DND-41 (cell line): ENCODE measurements at regions not wholly inside any gene's neighbourhood (a gene's known extent, or its start where the extent isn't known, plus 50 kb on each side); places are given as distances from the start of the nearest gene placed in this dataset.

Experiments
- ATAC-seq: fragments of 200-7000 bp; cut with Tn5 transposase; 3 replicates; pipeline ENCODE4 v1.9.1; 2021; ENCODE audit warnings: low read depth; ENCODE audit not compliant: insufficient read depth
- DNase-seq: peaks from one replicate; pipeline ENCODE4 v3.0.0-alpha.2; 2020
- H2AFZ ChIP-seq: 2 replicates; pipeline ENCODE4 v1.6.0; 2012; ENCODE audit warnings: low read depth, low read length
- H3K27ac ChIP-seq: 2 replicates; pipeline ENCODE4 v1.5.1; 2012; ENCODE audit warnings: low read length, inconsistent platforms
- H3K27me3 ChIP-seq: fragments of 200-600 bp; sonication (generic); 2 replicates; pipeline ENCODE4 v1.6.0; 2012; ENCODE audit warnings: low read length, mild to moderate bottlenecking, inconsistent platforms; ENCODE audit not compliant: insufficient read depth, poor library complexity
- H3K36me3 ChIP-seq: 2 replicates; pipeline ENCODE4 v1.5.1; 2012; ENCODE audit warnings: low read length, inconsistent platforms; ENCODE audit not compliant: insufficient read depth
- H3K4me1 ChIP-seq: 2 replicates; pipeline ENCODE4 v1.5.1; 2012; ENCODE audit warnings: mild to moderate bottlenecking, low read length; ENCODE audit not compliant: insufficient read depth
- H3K4me2 ChIP-seq: 2 replicates; pipeline ENCODE4 v1.6.0; 2012; ENCODE audit warnings: mild to moderate bottlenecking, moderate library complexity, low read length, inconsistent platforms; ENCODE audit not compliant: insufficient read depth
- H3K4me3 ChIP-seq, 2 experiments: fragments of 200-600 bp in 1 of 2; shearing (Covaris generic) in 1 of 2; 2 replicates each; pipeline ENCODE4 v1.5.1; 2012 to 2016; ENCODE audit warnings: inconsistent platforms in 2 of 2, low read length in 2 of 2, mild to moderate bottlenecking in 2 of 2, low read depth in 1 of 2, moderate library complexity in 1 of 2
- H3K79me2 ChIP-seq: 2 replicates; pipeline ENCODE4 v1.6.0; 2012; ENCODE audit warnings: low read length, inconsistent platforms; ENCODE audit not compliant: insufficient read depth
- H3K9ac ChIP-seq: 2 replicates; pipeline ENCODE4 v1.6.0; 2012; ENCODE audit warnings: low read depth, mild to moderate bottlenecking, inconsistent platforms, low read length, moderate library complexity
- H3K9me3 ChIP-seq: 2 replicates; pipeline ENCODE4 v1.5.1; 2012; ENCODE audit warnings: low read length, moderate library complexity, mild to moderate bottlenecking, inconsistent platforms; ENCODE audit not compliant: insufficient read depth, severe bottlenecking
- H4K20me1 ChIP-seq: 2 replicates; pipeline ENCODE4 v1.6.0; 2012; ENCODE audit warnings: low read length; ENCODE audit not compliant: insufficient read depth
- EZH2 ChIP-seq: IDR thresholded peaks from 3 replicates; pipeline ENCODE4 v1.6.1; 2012; ENCODE audit warnings: borderline replicate concordance, low read depth, mild to moderate bottlenecking, moderate library complexity, low read length, inconsistent platforms; ENCODE audit not compliant: severe bottlenecking
- TF ChIP-seq, protein P1 (sequence below): IDR thresholded peaks from 2 replicates; pipeline ENCODE4 v1.5.1; 2012; ENCODE audit warnings: borderline replicate concordance, low read length, moderate library complexity, mild to moderate bottlenecking; ENCODE audit not compliant: poor library complexity, severe bottlenecking; ENCODE audit errors: extremely low read depth

GRCh38 chr9:81852820-81853219 is 75.4 kb upstream of the SPATA31D4 start:
- Histone ChIP-seq H3K4me2 (no peak overlapping the region), H3K79me2 (no peaks in the 10 kb centered on the region), H2AFZ (no peak overlapping the region), H3K4me1 (no peaks in the 10 kb centered on the region), H3K36me3 (no peaks in the 10 kb centered on the region), H4K20me1 (no peaks in the 10 kb centered on the region), H3K9ac (no peak overlapping the region), H3K9me3 (no peaks in the 10 kb centered on the region), H3K4me3 (no peak overlapping the region), H3K27me3 (no peaks in the 10 kb centered on the region), H3K27ac (no peak overlapping the region)
- TF ChIP-seq EZH2, result no peak
- TF ChIP-seq, protein P1, sequence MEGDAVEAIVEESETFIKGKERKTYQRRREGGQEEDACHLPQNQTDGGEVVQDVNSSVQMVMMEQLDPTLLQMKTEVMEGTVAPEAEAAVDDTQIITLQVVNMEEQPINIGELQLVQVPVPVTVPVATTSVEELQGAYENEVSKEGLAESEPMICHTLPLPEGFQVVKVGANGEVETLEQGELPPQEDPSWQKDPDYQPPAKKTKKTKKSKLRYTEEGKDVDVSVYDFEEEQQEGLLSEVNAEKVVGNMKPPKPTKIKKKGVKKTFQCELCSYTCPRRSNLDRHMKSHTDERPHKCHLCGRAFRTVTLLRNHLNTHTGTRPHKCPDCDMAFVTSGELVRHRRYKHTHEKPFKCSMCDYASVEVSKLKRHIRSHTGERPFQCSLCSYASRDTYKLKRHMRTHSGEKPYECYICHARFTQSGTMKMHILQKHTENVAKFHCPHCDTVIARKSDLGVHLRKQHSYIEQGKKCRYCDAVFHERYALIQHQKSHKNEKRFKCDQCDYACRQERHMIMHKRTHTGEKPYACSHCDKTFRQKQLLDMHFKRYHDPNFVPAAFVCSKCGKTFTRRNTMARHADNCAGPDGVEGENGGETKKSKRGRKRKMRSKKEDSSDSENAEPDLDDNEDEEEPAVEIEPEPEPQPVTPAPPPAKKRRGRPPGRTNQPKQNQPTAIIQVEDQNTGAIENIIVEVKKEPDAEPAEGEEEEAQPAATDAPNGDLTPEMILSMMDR, result no peak
- no peak for DNase-seq
- no peak for ATAC-seq

DNA sequence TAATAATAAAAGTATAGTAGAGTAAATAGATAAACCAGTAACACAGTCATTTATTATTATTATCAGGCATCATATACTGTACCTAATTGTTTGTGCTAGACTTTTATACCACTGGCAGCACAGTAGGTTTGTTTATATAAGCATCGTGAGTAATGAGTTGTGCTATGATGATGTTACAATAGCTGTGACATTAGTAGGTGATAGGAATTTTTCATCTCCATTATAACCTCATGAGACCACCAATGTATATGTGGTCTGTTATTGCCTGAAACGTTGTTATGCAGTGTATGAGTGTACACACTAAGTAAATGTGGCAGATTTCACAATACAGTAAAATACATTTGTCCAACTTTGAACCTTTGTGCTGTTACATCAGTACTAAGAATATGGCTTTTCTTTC is 72.7 kb upstream of the SPATA31D4 start:
- no peaks in the 10 kb centered on the region for H3K9me3 ChIP-seq
- no peak for DNase-seq
- H2AFZ ChIP-seq, result no peak overlapping the region
- no peaks in the 10 kb centered on the region for H3K79me2 ChIP-seq
- no peak overlapping the region for H3K4me2 ChIP-seq
- no peaks in the 10 kb centered on the region for H3K36me3 ChIP-seq
- ATAC-seq, result no peak
- TF ChIP-seq EZH2, result no peak
- TF ChIP-seq, protein P1, result no peak
- no peak overlapping the region for H3K9ac ChIP-seq
- no peak overlapping the region for H3K27ac ChIP-seq
- no peaks in the 10 kb centered on the region for H3K27me3 ChIP-seq
- H3K4me3 ChIP-seq, result no peak overlapping the region
- H3K4me1 ChIP-seq, result no peaks in the 10 kb centered on the region
- H4K20me1 ChIP-seq, result no peaks in the 10 kb centered on the region

DNA sequence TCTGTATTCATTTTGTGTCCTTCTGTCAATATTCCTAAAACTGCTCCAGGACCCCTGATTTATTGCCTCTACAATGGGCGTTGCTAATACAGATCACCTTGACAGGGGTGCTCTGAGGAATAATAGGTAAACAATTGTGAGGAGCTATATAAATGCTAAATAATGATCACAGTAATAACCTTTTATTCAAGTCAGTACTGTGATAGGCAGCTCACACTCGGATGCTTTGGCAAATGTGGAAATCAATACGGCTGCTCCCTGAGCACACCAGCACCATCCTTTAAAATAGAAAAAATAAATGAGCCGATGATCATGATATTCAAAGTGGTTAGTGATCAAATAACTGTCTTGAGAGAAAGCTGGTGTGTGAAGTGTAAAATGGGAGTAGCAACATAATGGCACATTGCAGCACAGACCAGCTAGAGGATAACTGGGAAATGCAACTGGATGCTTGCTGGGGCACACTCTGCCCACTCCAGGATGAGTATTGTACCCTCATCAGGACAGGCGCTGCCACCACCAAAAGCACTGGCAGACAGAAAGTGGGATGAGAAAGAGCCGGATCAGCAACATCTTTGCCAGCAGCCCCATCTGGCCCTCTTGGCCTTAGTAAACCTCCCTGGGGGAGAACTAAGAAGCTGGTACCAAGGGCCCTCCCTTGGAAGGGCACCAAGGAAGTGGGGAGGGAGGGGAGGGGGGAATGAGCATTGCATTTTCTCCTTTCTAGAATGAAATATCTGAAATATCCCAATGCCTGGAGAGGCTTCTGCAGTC is 69.4 kb upstream of the SPATA31D4 start:
- TF ChIP-seq EZH2, result no peak
- TF ChIP-seq, protein P1, result no peak
- no peak overlapping the region for H3K9ac ChIP-seq
- no peak overlapping the region for H3K4me3 ChIP-seq
- H4K20me1 ChIP-seq, result no peaks in the 10 kb centered on the region
- H3K4me1 ChIP-seq, result no peaks in the 10 kb centered on the region
- no peaks in the 10 kb centered on the region for H3K79me2 ChIP-seq
- H3K27ac ChIP-seq, result no peak overlapping the region
- no peak overlapping the region for H2AFZ ChIP-seq
- no peaks in the 10 kb centered on the region for H3K27me3 ChIP-seq
- no peak for ATAC-seq
- no peak overlapping the region for H3K4me2 ChIP-seq
- DNase-seq, result no peak
- H3K9me3 ChIP-seq, result no peaks in the 10 kb centered on the region
- H3K36me3 ChIP-seq, result no peaks in the 10 kb centered on the region
